Upper lobe of right lung (tissue), 1 donor: ENCODE measurements at regions not wholly inside any gene's neighbourhood (a gene's known extent, or its start where the extent isn't known, plus 50 kb on each side); places are given as distances from the start of the nearest gene placed in this dataset.
A peak's percentile ranks its signal among the peaks of the same experiment; 100 is the strongest.

ENCODE experiments used
- ATAC-seq: fragments of 200-7000 bp; cut with Tn5 transposase; one replicate; pipeline ENCODE4 v1.9.1; 2020; ENCODE audit warnings: mild to moderate bottlenecking, moderate library complexity
- DNase-seq: peaks from one replicate; pipeline ENCODE4 v3.0.0-alpha.2; 2020
- H3K27ac ChIP-seq: fragments of 200-600 bp; one replicate; pipeline ENCODE4 v1.8.0; 2022
- H3K27me3 ChIP-seq: fragments of 200-600 bp; one replicate; pipeline ENCODE4 v1.8.0; 2022; ENCODE audit warnings: mild to moderate bottlenecking
- H3K36me3 ChIP-seq: fragments of 200-600 bp; one replicate; pipeline ENCODE4 v1.8.0; 2022
- H3K4me1 ChIP-seq: fragments of 200-600 bp; one replicate; pipeline ENCODE4 v1.8.0; 2022
- H3K4me3 ChIP-seq: fragments of 200-600 bp; one replicate; pipeline ENCODE4 v1.8.0; 2022; ENCODE audit warnings: mild to moderate bottlenecking
- H3K9me3 ChIP-seq: fragments of 200-600 bp; one replicate; pipeline ENCODE4 v1.8.0; 2022
- CTCF ChIP-seq: fragments of 200-600 bp; IDR thresholded peaks from one replicate; pipeline ENCODE4 v1.8.0; 2022; ENCODE audit warnings: antibody characterized with exemption
- intact Hi-C: fragments of 100-400 bp; cut with DNase I; formaldehyde crosslinking; loops from one replicate; pipeline ENCODE4 v1.11.0; 2022
- donor health status: DM: no; HTN: yes; CAD: no; lungs with severe emphysema.

DNA sequence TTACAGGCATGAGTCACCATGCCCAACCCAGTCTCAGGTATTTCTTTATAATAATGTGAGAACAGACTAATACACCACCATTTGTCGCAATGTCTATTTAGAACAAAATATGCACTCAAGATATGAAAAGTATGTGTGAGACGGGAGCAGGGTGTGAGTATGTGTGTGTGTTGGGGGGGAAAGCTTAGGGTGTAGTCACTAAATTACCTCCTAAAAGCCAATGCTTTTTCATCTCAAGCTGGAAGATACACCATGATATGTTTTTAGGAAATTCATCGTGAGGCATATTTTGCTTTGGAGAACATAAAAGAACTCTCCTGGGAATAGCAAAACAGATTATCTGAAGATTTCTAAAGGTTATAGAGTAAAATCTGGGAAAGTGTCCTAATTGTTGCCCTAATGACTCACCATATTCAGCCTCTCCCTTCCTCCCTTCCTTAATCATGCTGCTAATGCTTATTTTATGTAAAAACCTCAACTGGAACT lies 262.7 kb downstream of the PDHA2 start:
- ATAC-seq, result peak; percentile 72
- DNase-seq, result no peak

DNA sequence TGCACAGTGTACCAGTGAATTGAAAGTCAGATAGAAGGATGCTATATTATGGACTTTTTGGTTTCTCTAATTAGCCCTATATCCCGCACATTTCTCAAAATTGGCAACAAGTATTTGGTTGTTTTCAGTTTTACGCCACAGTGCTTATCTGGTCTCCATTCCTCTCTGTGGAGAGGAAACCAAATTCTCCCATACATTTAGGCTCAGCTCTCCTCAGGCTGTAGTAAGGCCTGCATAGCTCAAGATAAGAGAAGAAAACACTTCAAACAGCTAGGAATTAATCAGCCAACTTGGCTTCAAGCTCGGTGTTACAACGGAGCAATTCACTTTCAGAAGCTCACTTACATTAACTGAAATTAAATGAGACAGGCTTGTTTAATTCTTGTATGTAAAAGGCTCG lies 263.2 kb downstream of the PDHA2 start:
- peak; percentile 43 for ATAC-seq
- no peak overlapping the region for H3K27ac ChIP-seq

More for the DNA sequence above, 262.7 kb downstream of the PDHA2 start:
- Histone ChIP-seq H3K4me1 (no peaks in the 10 kb centered on the region), H3K36me3 (no peaks in the 10 kb centered on the region), H3K27ac (no peak overlapping the region), H3K4me3 (no peak overlapping the region), H3K9me3 (no peaks in the 10 kb centered on the region), H3K27me3 (no peaks in the 10 kb centered on the region)
- TF ChIP-seq CTCF, result no peak
- intact Hi-C loops, result no loop called here

GRCh38 chr4:96108146-96108545 lies 268.3 kb downstream of the PDHA2 start:
- H3K9me3 ChIP-seq, result no peaks in the 10 kb centered on the region
- H3K4me1 ChIP-seq, result no peaks in the 10 kb centered on the region
- no peak for DNase-seq
- no peaks in the 10 kb centered on the region for H3K36me3 ChIP-seq
- TF ChIP-seq CTCF, result no peak
- H3K27me3 ChIP-seq, result no peaks in the 10 kb centered on the region
- no peak overlapping the region for H3K4me3 ChIP-seq
- no peak overlapping the region for H3K27ac ChIP-seq
- ATAC-seq, result no peak
- intact Hi-C loops, result no loop called here

More for the DNA sequence above, 263.2 kb downstream of the PDHA2 start:
- no peaks in the 10 kb centered on the region for H3K36me3 ChIP-seq
- H3K4me1 ChIP-seq, result no peaks in the 10 kb centered on the region
- intact Hi-C loops, result no loop called here
- no peak for TF ChIP-seq CTCF
- H3K4me3 ChIP-seq, result no peak overlapping the region
- H3K9me3 ChIP-seq, result no peaks in the 10 kb centered on the region
- no peak for DNase-seq
- H3K27me3 ChIP-seq, result no peaks in the 10 kb centered on the region

GRCh38 chr4:96112631-96113030 lies 272.7 kb downstream of the PDHA2 start:
- TF ChIP-seq CTCF, result no peak

GRCh38 chr4:96120206-96120605 lies 280.3 kb downstream of the PDHA2 start:
- intact Hi-C loops, result no loop called here
- Histone ChIP-seq H3K4me1 (no peaks in the 10 kb centered on the region), H3K36me3 (no peaks in the 10 kb centered on the region), H3K4me3 (no peak overlapping the region), H3K9me3 (no peaks in the 10 kb centered on the region), H3K27me3 (no peaks in the 10 kb centered on the region), H3K27ac (no peak overlapping the region)
- TF ChIP-seq CTCF, result no peak
- ATAC-seq (no peak), DNase-seq (no peak)

More at GRCh38 chr4:96112631-96113030, 272.7 kb downstream of the PDHA2 start:
- H3K36me3 ChIP-seq, result no peaks in the 10 kb centered on the region
- no peak for DNase-seq
- no peak for ATAC-seq
- no peaks in the 10 kb centered on the region for H3K27me3 ChIP-seq
- H3K9me3 ChIP-seq, result no peaks in the 10 kb centered on the region
- no peak overlapping the region for H3K4me3 ChIP-seq
- H3K4me1 ChIP-seq, result no peaks in the 10 kb centered on the region
- intact Hi-C loops, result no loop called here
- H3K27ac ChIP-seq, result no peak overlapping the region

DNA sequence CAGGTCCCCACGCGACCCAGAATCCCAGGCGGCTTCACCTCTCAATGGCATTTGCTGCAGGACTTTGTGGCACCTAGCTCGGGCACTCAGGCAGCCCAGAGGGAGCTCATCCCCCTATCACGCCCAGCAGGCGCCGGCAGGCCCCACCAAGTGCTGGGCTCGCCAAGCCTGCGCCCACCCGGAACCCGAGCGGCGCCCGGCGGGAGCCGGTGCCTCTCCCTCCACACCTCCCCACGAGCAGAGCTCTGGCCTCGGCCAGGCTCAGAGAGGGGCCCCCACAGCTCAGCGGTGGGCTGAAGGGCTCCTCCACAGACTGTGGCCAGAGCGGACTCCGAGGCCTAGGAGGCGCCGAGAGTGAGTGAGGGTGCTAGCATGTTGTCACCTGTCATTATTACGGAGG lies 286.3 kb downstream of the PDHA2 start:
- Histone ChIP-seq H3K4me3 (no peak overlapping the region), H3K4me1 (no peaks in the 10 kb centered on the region), H3K36me3 (no peaks in the 10 kb centered on the region), H3K27ac (no peak overlapping the region), H3K9me3 (no peaks in the 10 kb centered on the region), H3K27me3 (no peaks in the 10 kb centered on the region)
- DNase-seq, result no peak
- TF ChIP-seq CTCF, result no peak
- intact Hi-C loops, result no loop called here
- peak; percentile 41 for ATAC-seq
